Body of pancreas (tissue), 4 donors: ENCODE measurements at regions not wholly inside any gene's neighbourhood (a gene's known extent, or its start where the extent isn't known, plus 50 kb on each side); places are given as distances from the start of the nearest gene placed in this dataset.

Experiments used
- ATAC-seq: fragments of 150-250 bp; one replicate; pipeline ENCODE4 v1.9.1; 2016
- DNase-seq, 4 donors: peaks; one replicate each; pipeline ENCODE4 v3.0.0-alpha.2; 2019
- H3K27ac ChIP-seq, 4 donors: fragments of 200-600 bp; sonication (generic); 1 replicate in 3 of 4; 2 replicates in 1 of 4; pipeline versions ENCODE4 v1.5.1 to v1.6.1; 2016 to 2019; ENCODE audit warnings: mild to moderate bottlenecking in 1 of 4, mixed read lengths in 1 of 4, moderate library complexity in 1 of 4
- H3K27me3 ChIP-seq, 2 donors: fragments of 200-600 bp; sonication (generic); one replicate each; pipeline ENCODE4 v1.6.0; 2016; ENCODE audit warnings: mild to moderate bottlenecking in 1 of 2
- H3K36me3 ChIP-seq, 2 donors: fragments of 200-600 bp; sonication (generic); replicated peaks in 1 of 2; 2 replicates each; pipeline ENCODE4 v1.5.1; 2016; ENCODE audit warnings: low read depth in 2 of 2; ENCODE audit not compliant: insufficient read depth in 1 of 2
- H3K4me1 ChIP-seq: fragments of 200-600 bp; sonication (generic); one replicate; pipeline ENCODE4 v1.6.0; 2016
- H3K4me3 ChIP-seq, 2 donors: fragments of 200-600 bp; sonication (generic); 1 replicate in 1 of 2; 2 replicates in 1 of 2; pipeline ENCODE4 v1.5.1; 2016 to 2019
- H3K9me3 ChIP-seq, 3 donors: fragments of 200-600 bp; sonication (generic); 1 replicate in 2 of 3; 2 replicates in 1 of 3; pipeline ENCODE4 v1.5.1; 2016
- CTCF ChIP-seq, 7 experiments: fragments of 450-650 bp in 4 of 7; fragments of 200-600 bp in 3 of 7; sonication (generic) in 3 of 7; IDR thresholded peaks; one replicate each; pipeline ENCODE4 v1.5.1; 2016 to 2019; ENCODE audit warnings: antibody characterized with exemption in 7 of 7
- POLR2A ChIP-seq, 3 donors: fragments of 450-650 bp; IDR thresholded peaks; one replicate each; pipeline ENCODE4 v1.6.1; 2016; ENCODE audit warnings: antibody characterized with exemption in 3 of 3, mild to moderate bottlenecking in 2 of 3
- WGBS, 2 donors: methylation state at CpG; one replicate each; pipeline ENCODE4 v1.1.5; 2017; 5-methylcytosine and 5-hydroxymethylcytosine counted together
- intact Hi-C: fragments of 100-400 bp; cut with DNase I; formaldehyde crosslinking; loops from one replicate; pipeline ENCODE4 v1.15.1; 2023

- peaks cover 0 to 8% (median 0%) of the 10 kb centered on the region in 3 donors for H3K9me3 ChIP-seq
- intact Hi-C loops = no loop called here
- 53 to 63% methylated on average over 5 of the region's 5 CpGs for WGBS, 2 donors
- no peaks in the 10 kb centered on the region for H3K27me3 ChIP-seq
- no peak for DNase-seq
- H3K4me1 ChIP-seq = no peaks in the 10 kb centered on the region
- no peak for ATAC-seq
- TF ChIP-seq CTCF (IDR thresholded peaks at IDR 0.05) (no peak), POLR2A (IDR thresholded peaks at IDR 0.05) (no peak)
- H3K27ac ChIP-seq = no peak overlapping the region
- no peaks in the 10 kb centered on the region for H3K36me3 ChIP-seq
- H3K4me3 ChIP-seq = no peak overlapping the region
Measured at GRCh38 chr6:88480816-88481215, 314.7 kb upstream of the CNR1 start.

GRCh38 chr6:88477413-88477812, 311.3 kb upstream of the CNR1 start:
- TF ChIP-seq POLR2A (IDR thresholded peaks at IDR 0.05) = no peak
- no peak for TF ChIP-seq CTCF (IDR thresholded peaks at IDR 0.05)
- Histone ChIP-seq H3K4me1 (no peaks in the 10 kb centered on the region), H3K36me3 (no peaks in the 10 kb centered on the region), H3K27me3 (no peaks in the 10 kb centered on the region), H3K27ac (no peak overlapping the region), H3K9me3 (no peaks in the 10 kb centered on the region), H3K4me3 (no peak overlapping the region)
- 44 to 88% methylated on average over 2 to 3 of the region's 3 CpGs for WGBS, 2 donors
- no peak for ATAC-seq
- intact Hi-C loops = no loop called here
- DNase-seq = no peak

- no peak for ATAC-seq
- H3K27me3 ChIP-seq = no peaks in the 10 kb centered on the region
- DNase-seq = no peak
- H3K27ac ChIP-seq = no peak overlapping the region
- no peaks in the 10 kb centered on the region for H3K9me3 ChIP-seq
- H3K36me3 ChIP-seq = no peaks in the 10 kb centered on the region
- TF ChIP-seq CTCF (IDR thresholded peaks at IDR 0.05) (no peak), POLR2A (IDR thresholded peaks at IDR 0.05) (no peak)
- WGBS, 2 donors = 55 to 67% methylated on average over 2 of the region's 2 CpGs
- intact Hi-C loops = no loop called here
- H3K4me1 ChIP-seq = no peaks in the 10 kb centered on the region
- no peak overlapping the region for H3K4me3 ChIP-seq
Measured at GRCh38 chr6:88476388-88476787, 310.2 kb upstream of the CNR1 start.

- Histone ChIP-seq H3K36me3 (no peaks in the 10 kb centered on the region), H3K27me3 (no peaks in the 10 kb centered on the region), H3K9me3 (no peaks in the 10 kb centered on the region), H3K4me1 (no peaks in the 10 kb centered on the region), H3K27ac (no peak overlapping the region), H3K4me3 (no peak overlapping the region)
- TF ChIP-seq POLR2A (IDR thresholded peaks at IDR 0.05) = no peak
- DNase-seq (no peak), ATAC-seq (no peak)
- intact Hi-C loops = no loop called here
Measured at GRCh38 chr6:88474720-88475119, 308.6 kb upstream of the CNR1 start.

- H3K27ac ChIP-seq = no peak overlapping the region
- H3K36me3 ChIP-seq = no peaks in the 10 kb centered on the region
- no peaks in the 10 kb centered on the region for H3K27me3 ChIP-seq
- TF ChIP-seq POLR2A (IDR thresholded peaks at IDR 0.05) (no peak), CTCF (IDR thresholded peaks at IDR 0.05) (no peak)
- DNase-seq (no peak), ATAC-seq (no peak)
- no peaks in the 10 kb centered on the region for H3K9me3 ChIP-seq
- no peak overlapping the region for H3K4me3 ChIP-seq
- 10 to 11% methylated on average over 2 of the region's 2 CpGs for WGBS, 2 donors
- no peaks in the 10 kb centered on the region for H3K4me1 ChIP-seq
- intact Hi-C loops = no loop called here
Measured at GRCh38 chr6:88473589-88473988, 307.4 kb upstream of the CNR1 start.
